NCI-H345 treated with DMSO at 0.1 percent for 48 hours (cell line): ENCODE measurements at regions not wholly inside any gene's neighbourhood (a gene's known extent, or its start where the extent isn't known, plus 50 kb on each side); places are given as distances from the start of the nearest gene placed in this dataset.
A peak's percentile ranks its signal among the peaks of the same experiment; 100 is the strongest.
"Not testable (repeated sequence)": the region's sequence is repeated elsewhere in the genome, so short reads cannot be mapped to it uniquely, and the experiment has no call there.

Experiments used
- DNase-seq: peaks from one replicate; lab custom pipeline; 2025; ENCODE audit not compliant: unreplicated experiment; lab: John Stamatoyannopoulos, UW

- no peak for DNase-seq
These were observed 340.5 kb upstream of the PRDM1 start for GRCh38 chr6:105745464-105746129.

DNA sequence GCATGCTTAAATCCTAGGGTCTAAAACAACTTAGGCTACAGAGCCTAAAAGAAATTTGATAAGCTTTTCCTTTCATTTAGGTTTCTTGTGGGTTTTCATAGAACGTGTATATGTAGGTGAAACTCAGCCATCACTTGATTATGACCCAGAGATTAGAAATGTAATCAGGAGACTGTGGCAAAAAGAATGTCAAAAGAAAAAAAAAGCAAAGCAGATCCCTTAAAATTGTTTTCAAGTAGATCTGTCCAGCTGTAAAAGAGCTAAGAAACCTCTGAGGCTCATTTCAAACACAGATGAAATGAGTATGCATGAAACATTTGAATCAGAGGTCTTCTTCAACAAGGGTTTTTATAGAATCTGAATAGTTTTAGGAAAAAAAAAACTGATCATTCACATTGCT lies 341.3 kb upstream of the PRDM1 start:
- DNase-seq, result no peak

DNA sequence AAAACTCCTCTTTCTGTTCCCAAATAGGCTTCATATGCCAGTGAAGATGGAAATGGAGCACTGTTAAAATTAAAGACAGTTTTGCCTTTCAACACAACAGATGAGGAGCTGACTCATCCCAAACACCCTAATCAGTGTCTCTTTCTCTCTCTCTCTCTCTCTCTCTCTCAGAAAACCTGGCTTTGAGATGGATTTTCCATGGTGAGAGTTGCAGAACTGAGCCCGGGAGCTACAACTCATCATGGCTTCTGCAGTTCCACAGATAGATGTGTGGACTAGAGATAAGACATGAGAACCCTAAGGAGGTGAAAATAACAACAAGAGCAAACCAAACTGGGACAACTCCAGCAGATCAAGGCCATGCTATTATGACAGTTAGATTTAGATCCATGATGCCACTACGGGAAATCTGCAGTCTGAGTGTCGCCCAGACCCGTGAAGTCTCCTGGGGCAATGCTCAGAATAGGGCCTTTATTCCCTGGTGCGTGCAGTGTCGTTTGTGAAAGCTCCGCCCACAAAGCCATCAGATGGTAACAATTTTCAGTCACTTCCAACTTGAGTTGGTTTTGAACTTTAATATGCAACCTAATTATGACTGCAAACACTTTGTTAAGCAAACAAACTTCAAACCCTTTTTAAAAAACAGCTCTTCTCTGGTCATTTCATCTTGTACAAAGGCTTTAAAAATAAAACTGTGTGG lies 338.2 kb upstream of the PREP start:
- no peak for DNase-seq

- no peak for DNase-seq
These were observed 336.9 kb upstream of the PREP start for GRCh38 chr6:105739764-105740163.

DNA sequence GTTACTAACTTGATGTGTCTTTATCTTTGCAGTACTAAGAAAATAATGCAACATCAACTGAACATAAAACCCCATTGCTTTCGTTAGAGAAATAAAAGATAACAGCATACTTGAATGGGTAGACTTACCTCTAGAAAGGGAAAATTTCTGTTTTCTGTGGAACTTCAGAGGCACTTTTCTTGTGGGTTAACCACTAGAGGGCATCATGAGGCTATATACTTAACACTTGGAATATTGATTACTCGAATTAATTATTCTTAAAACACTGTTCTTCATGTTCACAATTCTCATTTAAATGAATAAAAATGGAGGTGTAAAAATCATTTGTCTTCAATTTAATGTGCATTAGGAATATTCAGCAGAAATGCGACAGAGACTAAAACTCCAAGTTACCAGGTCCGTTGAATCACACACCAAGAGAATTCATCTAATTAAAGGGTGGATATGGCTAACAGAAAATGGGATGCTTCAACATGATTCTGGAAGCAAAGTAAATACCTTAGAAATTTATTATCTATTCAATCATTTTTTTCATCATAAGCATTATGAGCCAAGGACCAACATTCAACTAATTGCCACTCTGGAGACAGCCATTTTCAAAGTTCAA lies 330.8 kb upstream of the PREP start:
- peak; percentile 28 for DNase-seq

DNA sequence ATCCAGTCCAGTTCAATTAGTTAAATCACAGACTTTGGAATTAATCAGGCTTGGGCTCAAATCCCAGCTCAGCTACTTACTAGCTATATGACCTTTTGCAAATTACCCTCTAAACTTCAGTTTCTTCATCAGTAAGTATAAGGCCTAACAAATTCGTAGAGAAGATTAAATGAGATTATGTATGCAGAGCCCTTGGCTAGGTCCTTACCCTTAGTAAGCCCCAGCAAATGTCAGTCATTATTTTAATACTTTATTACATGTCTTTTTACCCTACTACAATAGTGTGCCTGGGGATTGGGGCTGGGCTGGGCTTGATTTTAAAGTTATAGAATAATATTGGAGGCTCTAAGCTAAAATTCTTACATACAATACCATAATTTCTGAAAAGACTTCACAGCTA lies 326.1 kb upstream of the PREP start:
- DNase-seq, result no peak

GRCh38 chr6:105726902-105727655 lies 324.2 kb upstream of the PREP start:
- no peak for DNase-seq

DNA sequence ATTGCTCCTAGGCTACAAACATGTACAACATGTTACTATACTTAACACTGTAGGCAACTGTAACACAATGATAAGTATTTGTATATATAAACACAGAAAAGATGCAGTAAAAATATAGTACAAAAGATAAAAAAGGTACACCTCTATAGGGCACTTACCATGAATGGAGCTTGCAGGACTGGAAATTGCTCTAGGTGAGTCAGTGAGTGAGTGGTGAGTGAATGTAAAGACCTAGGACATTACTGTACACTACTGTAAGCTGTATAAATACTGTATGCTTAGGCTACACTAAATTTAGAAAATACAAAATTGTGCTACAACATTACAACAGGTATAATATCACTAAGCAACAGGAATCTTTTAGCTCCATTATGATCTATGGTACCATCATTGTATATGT lies 312.0 kb upstream of the PREP start:
- DNase-seq, result no peak

GRCh38 chr6:105713474-105714118 lies 310.7 kb upstream of the PREP start:
- DNase-seq, result no peak

- no peak for DNase-seq
These were observed 308.3 kb upstream of the PREP start for GRCh38 chr6:105711216-105711615.

DNA sequence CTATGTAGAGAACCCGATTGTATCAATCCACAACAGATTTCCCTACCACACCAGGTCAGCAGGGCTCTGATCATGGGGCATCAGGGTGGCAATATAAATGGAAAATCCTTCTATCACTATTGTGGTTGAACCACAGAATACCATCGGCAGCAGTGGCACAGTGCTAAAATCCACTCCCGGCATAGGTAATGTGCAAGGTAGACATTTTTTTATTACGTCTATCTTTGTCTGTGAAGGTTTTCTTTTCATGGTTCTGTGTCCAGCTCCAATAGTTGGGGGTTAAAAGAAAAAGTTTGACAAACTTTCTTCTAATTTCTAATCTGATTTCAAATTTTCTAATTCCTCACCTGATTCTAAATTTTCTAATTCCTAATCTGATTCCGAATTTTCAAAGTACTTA lies 302.7 kb upstream of the PREP start:
- DNase-seq, result no peak

DNA sequence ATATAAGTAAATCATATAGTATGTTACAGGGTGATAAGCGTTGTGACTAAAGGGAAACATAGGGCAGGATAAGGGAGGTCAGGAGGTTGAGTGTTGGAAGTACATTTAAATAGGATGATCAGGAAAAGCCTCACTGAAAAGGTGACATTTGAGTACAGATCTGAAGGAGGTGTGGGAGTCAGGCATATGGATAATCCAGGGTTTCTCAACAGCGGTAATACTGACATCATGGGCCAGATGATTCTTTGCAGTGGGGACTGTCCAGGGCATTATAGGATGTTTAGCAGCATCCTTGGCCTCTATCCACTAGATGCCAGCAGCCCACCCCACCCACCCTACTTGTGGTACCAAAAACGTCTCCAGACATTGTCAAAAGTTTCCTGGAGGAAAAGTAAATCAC lies 292.6 kb upstream of the PREP start:
- DNase-seq, result no peak

DNA sequence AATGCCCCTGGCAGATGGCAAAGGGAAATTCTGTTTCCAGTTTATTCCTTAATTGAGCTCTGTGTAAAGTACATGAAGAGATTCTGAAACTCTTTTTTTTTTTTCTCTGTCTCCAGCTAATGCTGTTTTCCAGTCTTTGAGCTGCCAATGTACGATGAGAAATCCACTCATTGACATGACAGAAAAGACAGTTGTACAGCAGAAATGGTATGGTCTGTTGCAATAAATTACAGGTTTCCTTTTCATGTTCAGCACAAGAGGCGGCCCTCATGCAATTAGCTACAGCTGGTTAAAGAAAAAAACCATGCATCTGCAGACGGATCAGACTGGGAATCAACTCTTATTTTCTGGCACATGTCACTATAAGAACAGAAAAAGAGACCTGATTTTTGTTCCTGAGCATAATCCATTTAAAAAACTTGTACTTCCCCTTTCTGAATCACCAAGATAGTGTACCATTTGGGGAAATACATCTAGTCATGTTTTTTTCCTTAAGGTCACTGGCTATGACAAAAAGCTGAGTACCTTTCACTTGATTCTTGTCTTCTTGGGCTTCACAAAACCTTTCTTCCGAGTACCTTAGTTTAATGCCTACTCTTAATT lies 289.8 kb upstream of the PREP start:
- peak; percentile 93 for DNase-seq

- no peak for DNase-seq
These were observed 289.1 kb upstream of the PREP start for GRCh38 chr6:105691971-105692370.

- no peak for DNase-seq
These were observed 288.2 kb upstream of the PREP start for GRCh38 chr6:105691081-105691480.

DNA sequence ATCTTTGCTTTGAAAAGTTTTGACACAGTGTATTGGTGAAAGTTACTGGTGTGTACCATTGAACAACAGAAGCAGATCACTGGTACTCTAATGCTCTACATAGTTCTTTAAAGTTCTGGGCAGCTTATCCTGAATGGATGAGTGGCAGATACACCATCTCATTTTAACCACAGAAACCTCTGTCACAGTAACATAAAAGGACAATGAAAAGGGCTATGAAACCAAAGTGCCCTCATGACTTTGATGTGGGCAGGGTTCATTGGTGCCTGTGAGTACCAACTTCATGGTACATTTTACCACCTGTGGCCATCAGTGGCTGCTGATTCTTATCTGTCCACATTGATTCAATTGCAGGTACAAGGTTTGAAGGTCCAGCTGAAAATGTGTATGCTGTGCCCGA lies 285.7 kb upstream of the PREP start:
- no peak for DNase-seq

GRCh38 chr6:105686793-105687192 lies 283.9 kb upstream of the PREP start:
- DNase-seq, result not testable (repeated sequence)

DNA sequence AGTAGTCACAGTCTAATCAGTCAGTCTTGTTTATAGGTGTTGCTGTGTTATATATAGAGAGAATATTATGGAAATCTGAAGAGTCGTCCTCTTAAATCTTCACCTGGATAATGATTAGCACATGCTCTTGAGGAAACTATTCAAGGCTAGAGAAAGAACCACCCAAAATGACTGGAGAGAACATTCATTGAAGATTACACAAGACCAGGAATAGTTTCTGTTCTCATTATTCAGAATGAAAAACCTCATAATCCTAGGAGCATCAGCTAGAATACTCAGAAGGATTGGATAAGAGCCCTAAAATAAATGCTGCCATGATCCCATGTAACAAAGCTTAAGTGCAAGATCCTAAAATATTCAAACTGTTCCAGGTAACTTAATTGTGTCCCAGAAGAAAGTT lies 278.2 kb upstream of the PREP start:
- DNase-seq, result no peak

GRCh38 chr6:105680131-105680530 lies 277.2 kb upstream of the PREP start:
- DNase-seq, result no peak

DNA sequence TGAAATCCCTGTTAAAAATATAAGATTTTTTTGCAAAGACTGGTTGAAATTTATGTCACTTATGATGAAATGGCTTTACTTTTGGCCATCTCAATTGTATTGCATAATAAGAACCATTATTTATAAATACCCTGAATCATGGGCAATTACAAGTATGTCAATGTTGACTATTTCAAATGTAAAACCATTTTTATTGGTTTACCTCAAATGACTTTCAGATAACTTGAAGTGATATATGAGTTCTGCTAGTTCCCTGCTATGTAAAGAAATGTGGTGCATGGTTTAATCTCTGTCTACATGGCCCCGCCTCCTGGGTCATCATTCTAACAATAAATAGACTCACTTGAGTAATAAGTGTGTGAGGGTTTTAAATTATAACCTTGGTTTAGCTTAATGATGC lies 275.6 kb upstream of the PREP start:
- DNase-seq, result no peak
